Smooth muscle cell of the brain vasculature (primary cell): ENCODE measurements at regions not wholly inside any gene's neighbourhood (a gene's known extent, or its start where the extent isn't known, plus 50 kb on each side); places are given as distances from the start of the nearest gene placed in this dataset.
"Not testable (repeated sequence)": the region's sequence is repeated elsewhere in the genome, so short reads cannot be mapped to it uniquely, and the experiment has no call there.

Experiments
- DNase-seq: peaks from one replicate; pipeline ENCODE4 v3.0.0-alpha.2; 2012; ENCODE audit warnings: low read depth, low spot score

DNA sequence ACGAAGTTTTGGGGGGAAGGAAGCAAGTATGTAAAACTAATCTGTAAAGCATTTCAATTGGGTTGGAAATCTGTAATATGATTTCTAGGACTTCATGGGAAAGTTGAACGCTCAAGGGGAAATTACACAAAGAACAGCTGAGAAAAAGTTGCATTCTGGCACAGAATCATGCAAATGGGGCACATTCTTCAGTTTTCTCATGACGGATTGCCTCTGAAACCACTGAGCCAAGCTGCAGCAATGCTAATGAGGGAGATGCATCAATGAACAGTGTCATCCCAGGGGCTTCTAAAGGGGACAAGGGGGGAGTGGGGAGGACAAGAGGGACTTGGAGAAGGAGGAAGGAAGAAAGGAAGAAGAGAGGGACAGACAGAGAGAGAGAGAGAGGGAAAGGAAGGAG lies 291.4 kb upstream of the ATP11B start:
- no peak for DNase-seq

- no peak for DNase-seq
These were observed 289.9 kb upstream of the ATP11B start for GRCh38 chr3:182503401-182503800.

DNA sequence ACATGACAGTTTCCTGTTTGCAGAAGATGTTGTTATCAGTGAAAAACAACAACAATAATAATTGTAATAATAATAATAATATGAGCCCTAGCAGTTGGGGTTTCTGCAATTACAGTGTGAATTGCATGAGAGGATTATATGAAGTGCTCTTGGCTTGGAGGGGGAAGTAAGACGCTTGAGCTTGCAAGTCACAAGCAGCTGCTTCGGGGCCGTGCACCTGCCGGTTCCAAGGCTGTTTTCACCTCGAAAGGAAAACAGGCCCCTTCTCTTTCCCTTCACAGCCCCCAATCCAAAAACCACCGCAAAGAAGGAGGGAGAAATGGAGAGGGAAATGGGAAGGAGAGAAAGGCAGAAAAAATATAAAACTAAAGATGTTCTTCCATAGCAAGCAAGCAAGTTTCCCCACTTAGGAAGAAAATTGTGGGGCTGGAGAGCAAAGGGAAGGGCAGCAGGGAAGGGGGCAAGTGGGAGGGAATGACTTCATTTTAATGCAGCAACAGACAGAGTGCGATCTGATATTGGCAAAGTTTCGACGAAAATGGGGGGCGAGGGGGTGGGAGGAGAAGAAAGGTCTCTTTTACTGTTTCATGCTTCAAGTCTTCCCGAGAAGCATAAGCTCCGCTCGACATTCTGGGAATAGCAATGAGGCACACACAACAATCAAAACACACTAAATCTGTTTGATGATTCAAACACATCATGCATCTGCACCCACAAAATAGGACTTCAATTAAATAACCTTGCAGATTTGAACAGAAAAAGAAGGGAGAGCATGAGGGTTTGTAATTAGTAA lies 284.2 kb upstream of the ATP11B start:
- DNase-seq, result no peak

GRCh38 chr3:182509844-182510460 lies 283.4 kb upstream of the ATP11B start:
- DNase-seq, result no peak

GRCh38 chr3:182514236-182514964 lies 278.9 kb upstream of the ATP11B start:
- no peak for DNase-seq

- DNase-seq, result no peak
These were observed 276.5 kb upstream of the ATP11B start for GRCh38 chr3:182516597-182517336.

DNA sequence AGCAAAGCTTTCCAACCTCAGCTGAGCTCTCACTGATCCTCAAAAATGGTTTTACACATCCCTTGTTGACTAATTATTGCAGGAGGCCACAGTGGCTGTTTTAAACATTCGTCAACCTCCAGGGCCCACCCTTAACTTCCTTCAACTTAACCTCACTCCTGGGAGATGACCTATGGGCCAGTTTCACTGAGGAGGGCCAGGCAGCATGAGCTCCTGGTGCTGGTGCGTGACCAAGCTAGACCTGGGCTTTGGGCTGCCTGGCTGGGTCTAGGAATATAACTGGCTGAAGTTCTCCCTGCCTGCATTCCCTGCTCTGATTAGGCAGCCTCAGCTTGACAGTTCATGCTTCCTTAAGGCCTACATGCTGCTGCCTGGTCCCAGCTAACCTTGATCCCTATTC lies 273.7 kb upstream of the ATP11B start:
- no peak for DNase-seq

DNA sequence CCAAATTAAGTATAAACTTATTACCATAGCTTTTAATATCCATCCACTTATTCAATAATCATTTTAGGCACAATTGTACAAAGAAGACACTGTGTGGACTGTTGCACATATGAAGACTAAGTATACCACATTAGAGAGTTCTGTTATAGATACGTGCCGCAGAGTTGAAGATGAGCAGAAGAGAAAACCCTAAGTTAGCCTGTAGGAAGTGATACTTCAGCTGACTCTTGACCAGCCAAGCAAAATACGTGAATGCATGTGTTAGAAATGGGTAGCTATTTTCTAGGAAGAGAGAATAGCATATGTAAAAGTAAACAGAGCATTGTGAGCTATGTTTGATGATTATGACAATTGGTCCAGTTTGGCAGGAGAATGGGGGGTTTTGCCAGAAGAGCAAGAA lies 272.0 kb upstream of the ATP11B start:
- no peak for DNase-seq

DNA sequence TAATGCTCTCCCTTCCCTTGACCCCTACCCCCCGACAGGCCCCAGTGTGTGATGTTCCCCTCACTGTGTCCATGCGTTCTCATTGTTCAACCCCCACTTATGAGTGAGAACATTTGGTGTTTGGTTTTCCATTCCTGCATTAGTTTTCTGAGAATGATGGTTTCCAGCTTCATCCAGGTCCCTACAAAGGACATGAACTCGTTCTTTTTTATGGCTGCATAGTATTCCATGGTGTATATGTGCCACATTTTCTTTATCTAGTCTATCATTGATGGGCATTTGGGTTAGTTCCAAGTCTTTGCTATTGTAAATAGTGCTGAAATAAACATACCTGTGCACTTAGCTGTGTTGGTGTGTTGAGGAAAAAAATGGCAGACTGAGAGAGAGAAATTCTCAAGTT lies 269.9 kb upstream of the ATP11B start:
- not testable (repeated sequence) for DNase-seq

DNA sequence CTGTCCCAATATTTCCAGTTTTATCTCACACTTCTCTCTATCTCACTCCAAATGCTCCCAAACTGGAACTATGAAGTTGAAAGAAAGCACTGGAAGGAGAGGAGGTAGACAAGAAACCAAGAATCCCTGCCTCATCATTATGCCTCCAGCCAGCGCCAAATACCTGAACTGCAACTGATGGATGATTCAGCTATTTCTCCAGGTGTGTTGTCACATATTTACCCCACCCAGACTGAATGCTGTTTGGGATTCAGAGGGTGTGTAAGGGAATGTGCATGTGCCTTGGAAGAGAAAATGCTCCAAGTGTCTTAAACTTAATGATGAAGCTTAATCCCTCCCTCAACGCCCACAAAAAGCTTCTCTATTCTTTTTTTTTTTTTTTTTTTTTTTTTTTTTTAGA lies 269.5 kb upstream of the ATP11B start:
- no peak for DNase-seq

- DNase-seq, result no peak
These were observed 268.4 kb upstream of the ATP11B start for GRCh38 chr3:182524711-182525401.

DNA sequence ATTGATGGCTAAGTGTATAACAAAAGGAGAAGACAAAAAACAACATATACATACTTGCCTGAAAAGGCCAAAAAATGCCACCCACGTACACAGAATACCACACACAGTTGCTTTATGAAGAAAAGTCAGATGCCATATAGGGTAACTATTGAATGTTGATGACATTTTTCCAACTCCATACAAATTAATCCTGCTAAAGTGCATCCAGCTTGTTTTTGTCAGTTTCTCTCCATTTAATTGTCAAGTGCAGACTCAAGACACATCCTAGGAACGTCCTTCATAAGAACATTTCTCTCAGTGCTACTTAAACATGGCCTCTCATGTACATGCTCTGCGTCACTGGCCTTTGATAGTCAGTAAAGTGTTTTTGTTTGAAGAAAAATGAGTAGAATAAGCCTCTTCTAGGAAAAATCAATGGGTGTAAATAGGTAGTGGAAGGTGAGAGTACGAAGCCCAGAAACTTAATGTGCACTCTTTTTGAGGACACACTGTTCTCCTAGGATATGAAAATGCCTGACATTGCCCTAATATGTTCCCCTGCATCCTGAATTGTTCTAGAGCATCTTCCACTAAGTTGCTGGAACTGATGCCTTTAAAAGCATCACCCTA lies 267.4 kb upstream of the ATP11B start:
- DNase-seq, result no peak

GRCh38 chr3:182527745-182528144 lies 265.6 kb upstream of the ATP11B start:
- DNase-seq, result no peak

DNA sequence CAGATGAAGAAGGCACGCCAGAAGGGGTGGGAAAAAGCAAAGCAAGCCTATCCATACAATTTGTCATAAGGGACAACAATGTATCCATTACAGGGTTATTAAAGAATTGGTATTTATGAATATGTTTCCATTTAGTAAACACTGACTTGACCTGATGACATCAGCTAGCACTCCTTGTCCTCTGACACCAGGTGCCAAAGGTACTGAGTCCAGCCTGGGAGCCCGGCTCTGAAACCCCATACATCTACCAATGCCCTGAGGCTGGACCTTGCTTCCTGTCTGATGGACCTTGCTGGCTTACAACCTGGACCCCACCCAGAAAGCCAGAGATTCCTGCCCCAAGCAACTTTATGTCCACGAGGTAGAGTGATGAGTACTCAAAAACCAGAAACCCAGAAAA lies 263.0 kb upstream of the ATP11B start:
- DNase-seq, result no peak

DNA sequence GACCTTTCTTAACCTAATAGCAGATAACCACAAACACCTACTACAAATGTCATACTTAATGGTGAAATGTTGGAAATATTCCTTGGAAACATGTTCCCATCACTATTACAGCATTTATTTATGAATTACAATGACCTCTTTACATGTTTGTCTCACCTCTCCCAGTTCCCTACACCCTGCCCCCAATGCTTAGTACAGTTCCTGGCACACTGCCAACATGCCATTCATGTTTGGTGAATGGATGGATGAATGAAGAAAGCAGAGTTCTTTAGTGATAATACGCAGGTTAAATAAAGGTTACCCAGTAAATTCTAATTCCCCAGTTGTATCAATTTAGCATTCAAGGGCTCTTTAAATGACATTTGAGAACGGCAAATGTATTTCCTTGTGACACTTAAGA lies 259.9 kb upstream of the ATP11B start:
- no peak for DNase-seq

DNA sequence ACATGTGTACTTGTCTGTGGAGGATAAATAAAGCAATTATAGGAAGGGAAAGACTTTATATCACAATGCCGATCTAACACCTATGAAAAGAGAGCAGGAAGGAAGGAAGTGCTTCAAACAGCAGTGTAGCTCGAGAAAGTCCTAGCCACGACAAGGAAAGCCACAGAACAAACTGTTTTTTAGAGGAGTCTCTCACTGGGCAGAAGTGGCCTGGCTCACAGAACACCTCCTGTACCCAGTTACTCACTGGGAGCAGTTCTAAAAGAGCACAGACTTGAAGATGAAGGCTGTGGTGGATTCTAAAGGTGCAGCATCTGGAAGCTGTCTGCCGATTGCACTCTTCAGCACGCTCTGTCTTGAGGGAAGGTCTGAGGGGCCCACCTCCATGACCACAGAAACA lies 248.8 kb upstream of the ATP11B start:
- DNase-seq, result no peak

DNA sequence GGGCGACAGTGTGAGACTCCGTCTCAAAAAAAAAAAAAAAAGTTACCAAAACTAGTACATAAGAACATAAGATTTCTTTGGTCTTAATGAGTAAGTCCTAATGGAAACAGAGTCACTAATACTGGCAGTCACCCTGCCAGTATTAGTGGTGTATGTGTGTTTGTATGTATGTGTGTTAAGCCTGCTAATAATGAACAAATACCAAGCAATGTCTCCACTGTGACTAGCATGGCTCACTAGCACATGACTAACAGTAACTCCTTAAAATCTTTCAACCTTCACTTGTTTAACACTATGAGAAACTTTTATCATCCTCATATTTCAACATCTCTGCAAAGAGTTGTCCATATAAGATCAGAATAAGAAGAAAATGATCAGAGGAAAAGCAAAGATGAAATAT lies 231.0 kb upstream of the ATP11B start:
- no peak for DNase-seq

- DNase-seq, result no peak
These were observed 227.1 kb upstream of the ATP11B start for GRCh38 chr3:182565916-182566796.

DNA sequence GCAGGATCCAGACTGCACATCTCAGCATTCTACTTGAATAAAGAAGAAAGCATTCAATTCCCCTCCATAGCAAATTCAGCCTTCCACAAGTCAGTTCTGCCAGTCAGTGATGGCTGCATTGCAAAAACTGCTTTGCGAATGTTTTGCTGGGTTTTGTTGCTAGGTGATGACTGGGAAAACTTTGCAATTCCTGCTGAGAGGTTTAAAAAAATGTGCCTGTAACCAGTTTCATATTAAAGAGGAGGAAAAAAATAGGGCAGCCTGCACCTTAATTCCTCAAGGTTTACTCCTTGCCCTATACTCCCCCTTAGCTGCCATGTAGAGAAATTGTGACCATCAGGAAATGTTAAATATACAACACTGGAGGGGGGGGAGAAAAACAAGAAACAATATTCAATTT lies 225.6 kb upstream of the ATP11B start:
- no peak for DNase-seq

DNA sequence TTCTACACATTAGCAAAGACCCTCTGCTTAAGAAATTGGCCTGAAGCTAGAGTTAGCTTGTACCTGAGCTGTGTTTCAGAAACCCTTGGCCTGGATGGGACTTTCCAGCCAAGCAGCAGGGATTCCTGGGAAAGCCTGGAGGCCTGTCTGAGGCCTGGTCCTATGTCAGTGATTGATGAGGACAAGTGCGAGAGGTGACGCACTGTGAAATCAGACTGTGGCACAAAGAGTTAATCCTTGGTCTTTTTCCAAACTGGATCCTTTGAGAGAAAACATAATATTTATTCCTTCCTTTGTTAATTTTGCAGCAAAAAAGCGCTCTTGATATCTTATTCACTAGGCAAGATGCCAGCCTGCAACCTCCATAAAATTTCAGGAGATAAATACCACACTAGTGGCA lies 225.0 kb upstream of the ATP11B start:
- no peak for DNase-seq
